GM18951 (cell line): ENCODE measurements at regions not wholly inside any gene's neighbourhood (a gene's known extent, or its start where the extent isn't known, plus 50 kb on each side); places are given as distances from the start of the nearest gene placed in this dataset.
"Not testable (repeated sequence)": the region's sequence is repeated elsewhere in the genome, so short reads cannot be mapped to it uniquely, and the experiment has no call there.

Source experiments
- POLR2A ChIP-seq: IDR thresholded peaks from 4 replicates; pipeline ENCODE4 v1.6.1; 2011; ENCODE audit warnings: mild to moderate bottlenecking; ENCODE audit not compliant: insufficient read length, insufficient read depth; ENCODE audit errors: extremely low read depth
- in situ Hi-C: fragments of 300-500 bp; cut with MboI; formaldehyde crosslinking; loops from one replicate; pipeline ENCODE4 v1.12.0; 2022; ENCODE audit warnings: low sequenced_read_pairs, mixed read lengths, inconsistent platforms; ENCODE audit not compliant: unreplicated experiment

GRCh38 chr13:84812078-84812477 is 929.8 kb upstream of the SLITRK1 start:
- in situ Hi-C loops, result no loop called here
- TF ChIP-seq POLR2A, result no peak

GRCh38 chr13:84810781-84811180 is 928.5 kb upstream of the SLITRK1 start:
- TF ChIP-seq POLR2A, result no peak
- in situ Hi-C loops, result no loop called here

- TF ChIP-seq POLR2A, result no peak
Measured at GRCh38 chr13:84802073-84802472, 919.8 kb upstream of the SLITRK1 start.

GRCh38 chr13:84784443-84785153 is 902.3 kb upstream of the SLITRK1 start:
- no peak for TF ChIP-seq POLR2A
- in situ Hi-C loops, result no loop called here

More at GRCh38 chr13:84802073-84802472, 919.8 kb upstream of the SLITRK1 start:
- in situ Hi-C loops, result no loop called here

- in situ Hi-C loops, result no loop called here
- no peak for TF ChIP-seq POLR2A
Measured at GRCh38 chr13:84777316-84777715, 895.0 kb upstream of the SLITRK1 start.

GRCh38 chr13:84776593-84776992 is 894.3 kb upstream of the SLITRK1 start:
- TF ChIP-seq POLR2A, result no peak

GRCh38 chr13:84775920-84776319 is 893.6 kb upstream of the SLITRK1 start:
- in situ Hi-C loops, result not testable (repeated sequence)

More at GRCh38 chr13:84776593-84776992, 894.3 kb upstream of the SLITRK1 start:
- in situ Hi-C loops, result no loop called here

GRCh38 chr13:84774111-84774510 is 891.8 kb upstream of the SLITRK1 start:
- in situ Hi-C loops, result no loop called here
- no peak for TF ChIP-seq POLR2A

GRCh38 chr13:84760956-84761355 is 878.7 kb upstream of the SLITRK1 start:
- in situ Hi-C loops, result no loop called here
- TF ChIP-seq POLR2A, result no peak

- in situ Hi-C loops, result no loop called here
- TF ChIP-seq POLR2A, result no peak
Measured at GRCh38 chr13:84749126-84749525, 866.9 kb upstream of the SLITRK1 start.

- TF ChIP-seq POLR2A, result no peak
- in situ Hi-C loops, result no loop called here
Measured at GRCh38 chr13:84745051-84745551, 862.8 kb upstream of the SLITRK1 start.

GRCh38 chr13:84744203-84744602 is 861.9 kb upstream of the SLITRK1 start:
- in situ Hi-C loops, result no loop called here
- no peak for TF ChIP-seq POLR2A

- in situ Hi-C loops, result no loop called here
- TF ChIP-seq POLR2A, result no peak
Measured at GRCh38 chr13:84741253-84741652, 859.0 kb upstream of the SLITRK1 start.

- no peak for TF ChIP-seq POLR2A
- in situ Hi-C loops, result no loop called here
Measured at GRCh38 chr13:84739021-84739420, 856.7 kb upstream of the SLITRK1 start.
